GM23338 (cell line): ENCODE measurements at regions not wholly inside any gene's neighbourhood (a gene's known extent, or its start where the extent isn't known, plus 50 kb on each side); places are given as distances from the start of the nearest gene placed in this dataset.

ENCODE experiments used
- EZH2 ChIP-seq: fragments of 200-600 bp; sonication (generic); IDR thresholded peaks from one replicate; pipeline ENCODE4 v1.8.0; 2017; ENCODE audit warnings: antibody characterized with exemption, mild to moderate bottlenecking, low read depth; ENCODE audit not compliant: unreplicated experiment
- EZH2phosphoT487 ChIP-seq: fragments of 200-600 bp; sonication (generic); IDR thresholded peaks from one replicate; pipeline ENCODE4 v1.8.1; 2018; ENCODE audit warnings: antibody characterized with exemption; ENCODE audit not compliant: unreplicated experiment
- JUNB ChIP-seq: IDR thresholded peaks from one replicate; pipeline ENCODE4 v1.6.1; 2016; ENCODE audit warnings: antibody characterized with exemption; ENCODE audit not compliant: unreplicated experiment
- NANOG ChIP-seq: IDR thresholded peaks from 2 replicates; pipeline ENCODE4 v1.6.1; 2016; ENCODE audit warnings: antibody characterized with exemption, borderline replicate concordance
- POLR2AphosphoS5 ChIP-seq: IDR thresholded peaks from 2 replicates; pipeline ENCODE4 v1.6.1; 2016; ENCODE audit warnings: antibody characterized with exemption, low read depth
- STAT1 ChIP-seq: IDR thresholded peaks from one replicate; pipeline ENCODE4 v1.6.1; 2016; ENCODE audit warnings: antibody characterized with exemption; ENCODE audit not compliant: unreplicated experiment
- ZNF114 ChIP-seq: fragments of 250-450 bp; sonication (Bioruptor Pico); IDR thresholded peaks from 2 replicates; pipeline ENCODE4 v1.5.0; 2020; ENCODE audit warnings: mild to moderate bottlenecking, moderate library complexity
- ZNF331 ChIP-seq: fragments of 250-450 bp; sonication (Bioruptor Pico); IDR thresholded peaks from 2 replicates; pipeline ENCODE4 v1.5.0; 2020; ENCODE audit warnings: low read depth, mild to moderate bottlenecking, moderate library complexity
- TF ChIP-seq, protein P1 (sequence below), 2 experiments: fragments of 200-600 bp in 1 of 2; sonication (generic) in 1 of 2; conservative IDR thresholded peaks; 2 replicates each; pipeline versions ENCODE4 v1.5.1 to v1.6.1; 2016 to 2017; ENCODE audit warnings: antibody characterized with exemption in 2 of 2, low read depth in 2 of 2, mild to moderate bottlenecking in 2 of 2, moderate library complexity in 1 of 2
- TF ChIP-seq, protein P2 (sequence below): IDR thresholded peaks from one replicate; pipeline ENCODE4 v1.6.1; 2018; ENCODE audit warnings: antibody characterized with exemption; ENCODE audit not compliant: unreplicated experiment
- TF ChIP-seq, protein P3 (sequence below): IDR thresholded peaks from 2 replicates; pipeline ENCODE4 v1.6.1; 2016; ENCODE audit warnings: antibody characterized with exemption
- TF ChIP-seq, protein P4 (sequence below): fragments of 250-450 bp; sonication (Bioruptor Pico); IDR thresholded peaks from 2 replicates; pipeline ENCODE4 v1.5.0; 2020; ENCODE audit warnings: mild to moderate bottlenecking, moderate library complexity

DNA sequence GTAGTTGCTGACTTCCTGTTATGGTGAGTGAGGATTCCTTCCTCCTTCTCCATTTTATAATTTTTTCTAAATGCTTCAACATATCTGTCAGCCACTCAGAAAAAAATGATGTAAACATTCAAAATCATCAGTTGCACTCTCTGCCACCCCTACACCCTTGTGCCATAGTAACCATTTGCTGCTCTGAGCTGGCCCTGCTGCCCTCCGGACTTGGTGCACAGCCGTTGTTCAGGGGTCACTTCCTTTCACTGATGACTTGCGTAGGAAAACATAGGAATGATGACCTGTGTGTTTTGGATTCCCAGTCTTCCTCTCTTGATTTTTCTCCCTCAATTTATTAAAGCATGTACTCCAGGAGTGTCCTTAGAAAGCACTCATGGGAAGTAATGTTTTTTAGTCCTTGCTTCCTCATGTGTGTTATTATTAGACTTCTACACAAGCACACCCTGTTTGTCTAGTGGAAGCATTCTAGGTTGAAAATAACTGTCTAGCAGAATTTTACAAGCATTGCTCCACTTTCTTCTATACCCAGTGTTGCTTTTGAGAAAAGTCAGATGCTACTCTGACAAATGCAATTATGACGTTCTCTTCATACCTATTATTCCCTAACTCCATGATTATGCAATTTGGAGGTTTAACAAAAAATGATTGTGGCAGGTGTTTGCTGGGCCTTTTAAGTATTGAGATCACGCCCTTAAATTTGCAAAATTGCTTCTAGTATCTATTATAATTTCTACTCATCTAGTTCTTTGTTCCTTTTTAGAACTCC is 62.6 kb upstream of the MTPN start:
- TF ChIP-seq, protein P1, sequence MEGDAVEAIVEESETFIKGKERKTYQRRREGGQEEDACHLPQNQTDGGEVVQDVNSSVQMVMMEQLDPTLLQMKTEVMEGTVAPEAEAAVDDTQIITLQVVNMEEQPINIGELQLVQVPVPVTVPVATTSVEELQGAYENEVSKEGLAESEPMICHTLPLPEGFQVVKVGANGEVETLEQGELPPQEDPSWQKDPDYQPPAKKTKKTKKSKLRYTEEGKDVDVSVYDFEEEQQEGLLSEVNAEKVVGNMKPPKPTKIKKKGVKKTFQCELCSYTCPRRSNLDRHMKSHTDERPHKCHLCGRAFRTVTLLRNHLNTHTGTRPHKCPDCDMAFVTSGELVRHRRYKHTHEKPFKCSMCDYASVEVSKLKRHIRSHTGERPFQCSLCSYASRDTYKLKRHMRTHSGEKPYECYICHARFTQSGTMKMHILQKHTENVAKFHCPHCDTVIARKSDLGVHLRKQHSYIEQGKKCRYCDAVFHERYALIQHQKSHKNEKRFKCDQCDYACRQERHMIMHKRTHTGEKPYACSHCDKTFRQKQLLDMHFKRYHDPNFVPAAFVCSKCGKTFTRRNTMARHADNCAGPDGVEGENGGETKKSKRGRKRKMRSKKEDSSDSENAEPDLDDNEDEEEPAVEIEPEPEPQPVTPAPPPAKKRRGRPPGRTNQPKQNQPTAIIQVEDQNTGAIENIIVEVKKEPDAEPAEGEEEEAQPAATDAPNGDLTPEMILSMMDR (conservative IDR thresholded peaks at IDR 0.05; ENCODE audit: low read depth in 2 of 2), result no peak
- no peak for TF ChIP-seq EZH2phosphoT487
- no peak for TF ChIP-seq EZH2
- no peak for TF ChIP-seq POLR2AphosphoS5
- no peak for TF ChIP-seq NANOG
- TF ChIP-seq, protein P2, sequence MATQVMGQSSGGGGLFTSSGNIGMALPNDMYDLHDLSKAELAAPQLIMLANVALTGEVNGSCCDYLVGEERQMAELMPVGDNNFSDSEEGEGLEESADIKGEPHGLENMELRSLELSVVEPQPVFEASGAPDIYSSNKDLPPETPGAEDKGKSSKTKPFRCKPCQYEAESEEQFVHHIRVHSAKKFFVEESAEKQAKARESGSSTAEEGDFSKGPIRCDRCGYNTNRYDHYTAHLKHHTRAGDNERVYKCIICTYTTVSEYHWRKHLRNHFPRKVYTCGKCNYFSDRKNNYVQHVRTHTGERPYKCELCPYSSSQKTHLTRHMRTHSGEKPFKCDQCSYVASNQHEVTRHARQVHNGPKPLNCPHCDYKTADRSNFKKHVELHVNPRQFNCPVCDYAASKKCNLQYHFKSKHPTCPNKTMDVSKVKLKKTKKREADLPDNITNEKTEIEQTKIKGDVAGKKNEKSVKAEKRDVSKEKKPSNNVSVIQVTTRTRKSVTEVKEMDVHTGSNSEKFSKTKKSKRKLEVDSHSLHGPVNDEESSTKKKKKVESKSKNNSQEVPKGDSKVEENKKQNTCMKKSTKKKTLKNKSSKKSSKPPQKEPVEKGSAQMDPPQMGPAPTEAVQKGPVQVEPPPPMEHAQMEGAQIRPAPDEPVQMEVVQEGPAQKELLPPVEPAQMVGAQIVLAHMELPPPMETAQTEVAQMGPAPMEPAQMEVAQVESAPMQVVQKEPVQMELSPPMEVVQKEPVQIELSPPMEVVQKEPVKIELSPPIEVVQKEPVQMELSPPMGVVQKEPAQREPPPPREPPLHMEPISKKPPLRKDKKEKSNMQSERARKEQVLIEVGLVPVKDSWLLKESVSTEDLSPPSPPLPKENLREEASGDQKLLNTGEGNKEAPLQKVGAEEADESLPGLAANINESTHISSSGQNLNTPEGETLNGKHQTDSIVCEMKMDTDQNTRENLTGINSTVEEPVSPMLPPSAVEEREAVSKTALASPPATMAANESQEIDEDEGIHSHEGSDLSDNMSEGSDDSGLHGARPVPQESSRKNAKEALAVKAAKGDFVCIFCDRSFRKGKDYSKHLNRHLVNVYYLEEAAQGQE, result no peak
- TF ChIP-seq, protein P3, sequence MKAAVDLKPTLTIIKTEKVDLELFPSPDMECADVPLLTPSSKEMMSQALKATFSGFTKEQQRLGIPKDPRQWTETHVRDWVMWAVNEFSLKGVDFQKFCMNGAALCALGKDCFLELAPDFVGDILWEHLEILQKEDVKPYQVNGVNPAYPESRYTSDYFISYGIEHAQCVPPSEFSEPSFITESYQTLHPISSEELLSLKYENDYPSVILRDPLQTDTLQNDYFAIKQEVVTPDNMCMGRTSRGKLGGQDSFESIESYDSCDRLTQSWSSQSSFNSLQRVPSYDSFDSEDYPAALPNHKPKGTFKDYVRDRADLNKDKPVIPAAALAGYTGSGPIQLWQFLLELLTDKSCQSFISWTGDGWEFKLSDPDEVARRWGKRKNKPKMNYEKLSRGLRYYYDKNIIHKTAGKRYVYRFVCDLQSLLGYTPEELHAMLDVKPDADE, result no peak
- TF ChIP-seq ZNF331 (CRISPR knock-in tag), result no peak
- TF ChIP-seq STAT1, result no peak
- no peak for TF ChIP-seq ZNF114 (CRISPR knock-in tag)
- TF ChIP-seq, protein P4, sequence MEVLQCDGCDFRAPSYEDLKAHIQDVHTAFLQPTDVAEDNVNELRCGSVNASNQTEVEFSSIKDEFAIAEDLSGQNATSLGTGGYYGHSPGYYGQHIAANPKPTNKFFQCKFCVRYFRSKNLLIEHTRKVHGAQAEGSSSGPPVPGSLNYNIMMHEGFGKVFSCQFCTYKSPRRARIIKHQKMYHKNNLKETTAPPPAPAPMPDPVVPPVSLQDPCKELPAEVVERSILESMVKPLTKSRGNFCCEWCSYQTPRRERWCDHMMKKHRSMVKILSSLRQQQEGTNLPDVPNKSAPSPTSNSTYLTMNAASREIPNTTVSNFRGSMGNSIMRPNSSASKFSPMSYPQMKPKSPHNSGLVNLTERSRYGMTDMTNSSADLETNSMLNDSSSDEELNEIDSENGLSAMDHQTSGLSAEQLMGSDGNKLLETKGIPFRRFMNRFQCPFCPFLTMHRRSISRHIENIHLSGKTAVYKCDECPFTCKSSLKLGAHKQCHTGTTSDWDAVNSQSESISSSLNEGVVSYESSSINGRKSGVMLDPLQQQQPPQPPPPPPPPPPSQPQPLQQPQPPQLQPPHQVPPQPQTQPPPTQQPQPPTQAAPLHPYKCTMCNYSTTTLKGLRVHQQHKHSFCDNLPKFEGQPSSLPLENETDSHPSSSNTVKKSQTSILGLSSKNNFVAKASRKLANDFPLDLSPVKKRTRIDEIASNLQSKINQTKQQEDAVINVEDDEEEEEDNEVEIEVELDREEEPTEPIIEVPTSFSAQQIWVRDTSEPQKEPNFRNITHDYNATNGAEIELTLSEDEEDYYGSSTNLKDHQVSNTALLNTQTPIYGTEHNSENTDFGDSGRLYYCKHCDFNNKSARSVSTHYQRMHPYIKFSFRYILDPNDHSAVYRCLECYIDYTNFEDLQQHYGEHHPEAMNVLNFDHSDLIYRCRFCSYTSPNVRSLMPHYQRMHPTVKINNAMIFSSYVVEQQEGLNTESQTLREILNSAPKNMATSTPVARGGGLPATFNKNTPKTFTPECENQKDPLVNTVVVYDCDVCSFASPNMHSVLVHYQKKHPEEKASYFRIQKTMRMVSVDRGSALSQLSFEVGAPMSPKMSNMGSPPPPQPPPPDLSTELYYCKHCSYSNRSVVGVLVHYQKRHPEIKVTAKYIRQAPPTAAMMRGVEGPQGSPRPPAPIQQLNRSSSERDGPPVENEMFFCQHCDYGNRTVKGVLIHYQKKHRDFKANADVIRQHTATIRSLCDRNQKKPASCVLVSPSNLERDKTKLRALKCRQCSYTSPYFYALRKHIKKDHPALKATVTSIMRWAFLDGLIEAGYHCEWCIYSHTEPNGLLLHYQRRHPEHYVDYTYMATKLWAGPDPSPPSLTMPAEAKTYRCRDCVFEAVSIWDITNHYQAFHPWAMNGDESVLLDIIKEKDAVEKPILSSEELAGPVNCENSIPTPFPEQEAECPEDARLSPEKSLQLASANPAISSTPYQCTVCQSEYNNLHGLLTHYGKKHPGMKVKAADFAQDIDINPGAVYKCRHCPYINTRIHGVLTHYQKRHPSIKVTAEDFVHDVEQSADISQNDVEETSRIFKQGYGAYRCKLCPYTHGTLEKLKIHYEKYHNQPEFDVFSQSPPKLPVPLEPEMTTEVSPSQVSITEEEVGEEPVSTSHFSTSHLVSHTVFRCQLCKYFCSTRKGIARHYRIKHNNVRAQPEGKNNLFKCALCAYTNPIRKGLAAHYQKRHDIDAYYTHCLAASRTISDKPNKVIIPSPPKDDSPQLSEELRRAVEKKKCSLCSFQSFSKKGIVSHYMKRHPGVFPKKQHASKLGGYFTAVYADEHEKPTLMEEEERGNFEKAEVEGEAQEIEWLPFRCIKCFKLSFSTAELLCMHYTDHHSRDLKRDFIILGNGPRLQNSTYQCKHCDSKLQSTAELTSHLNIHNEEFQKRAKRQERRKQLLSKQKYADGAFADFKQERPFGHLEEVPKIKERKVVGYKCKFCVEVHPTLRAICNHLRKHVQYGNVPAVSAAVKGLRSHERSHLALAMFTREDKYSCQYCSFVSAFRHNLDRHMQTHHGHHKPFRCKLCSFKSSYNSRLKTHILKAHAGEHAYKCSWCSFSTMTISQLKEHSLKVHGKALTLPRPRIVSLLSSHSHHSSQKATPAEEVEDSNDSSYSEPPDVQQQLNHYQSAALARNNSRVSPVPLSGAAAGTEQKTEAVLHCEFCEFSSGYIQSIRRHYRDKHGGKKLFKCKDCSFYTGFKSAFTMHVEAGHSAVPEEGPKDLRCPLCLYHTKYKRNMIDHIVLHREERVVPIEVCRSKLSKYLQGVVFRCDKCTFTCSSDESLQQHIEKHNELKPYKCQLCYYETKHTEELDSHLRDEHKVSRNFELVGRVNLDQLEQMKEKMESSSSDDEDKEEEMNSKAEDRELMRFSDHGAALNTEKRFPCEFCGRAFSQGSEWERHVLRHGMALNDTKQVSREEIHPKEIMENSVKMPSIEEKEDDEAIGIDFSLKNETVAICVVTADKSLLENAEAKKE (CRISPR knock-in tag), result no peak
- no peak for TF ChIP-seq JUNB
